Motor neuron (in vitro differentiated cells): ENCODE measurements at regions not wholly inside any gene's neighbourhood (a gene's known extent, or its start where the extent isn't known, plus 50 kb on each side); places are given as distances from the start of the nearest gene placed in this dataset.

Source experiments
- ATAC-seq, 8 experiments: fragments of 200-7000 bp; cut with Tn5 transposase; replicated peaks in 6 of 8; 2 replicates each; pipeline ENCODE4 v1.8.0; 2021; ENCODE audit warnings: mild to moderate bottlenecking in 8 of 8, moderate library complexity in 8 of 8
- H3K27ac ChIP-seq, 2 donors: fragments of 250-450 bp; sonication (Bioruptor Pico); 2 replicates each; pipeline ENCODE4 v1.9.0; 2021; ENCODE audit warnings: antibody characterized with exemption in 2 of 2, mild to moderate bottlenecking in 2 of 2, moderate library complexity in 1 of 2
- H3K4me1 ChIP-seq, 2 donors: fragments of 250-450 bp; sonication (Bioruptor Pico); replicated peaks in 1 of 2; 2 replicates each; pipeline ENCODE4 v1.6.1; 2021; ENCODE audit warnings: antibody characterized with exemption in 2 of 2, mild to moderate bottlenecking in 2 of 2, moderate library complexity in 1 of 2
- H3K4me3 ChIP-seq, 5 donors: fragments of 250-450 bp; sonication (Bioruptor Pico); 2 replicates each; pipeline ENCODE4 v1.9.0; 2021; ENCODE audit warnings: antibody characterized with exemption in 5 of 5, mild to moderate bottlenecking in 5 of 5, moderate library complexity in 4 of 5
- WGBS, 10 experiments: fragments of 450-650 bp; shearing (Covaris generic); methylation state at CpG; one replicate each; pipeline ENCODE4 v1.0.0; 2022; 5-methylcytosine and 5-hydroxymethylcytosine counted together
- in situ Hi-C, 9 experiments: fragments of 400-800 bp; cut with MboI; loops; one replicate each; pipeline ENCODE4 v1.15.0; 2021; ENCODE audit warnings: low sequenced_read_pairs in 9 of 9, low pct_unique_long_range_greater_than_20kb in 2 of 9; ENCODE audit not compliant: unreplicated experiment in 9 of 9

- 44 to 100% (median 85%) methylated on average over 1 to 2 of the region's 2 CpGs; no CpG with 5 or more reads in 2 of the 10 experiments for WGBS, 10 experiments
- no peak for ATAC-seq
- Histone ChIP-seq H3K4me3 (no peak overlapping the region), H3K27ac (no peak overlapping the region), H3K4me1 (no peaks in the 10 kb centered on the region)
- in situ Hi-C loops, result no loop called here
Observed at GRCh38 chr4:174147863-174148262, 135.6 kb downstream of the FBXO8 start.

GRCh38 chr4:174144106-174144505 is 139.4 kb downstream of the FBXO8 start:
- no peaks in the 10 kb centered on the region for H3K4me1 ChIP-seq
- ATAC-seq, result no peak
- H3K4me3 ChIP-seq, result no peak overlapping the region
- in situ Hi-C loops, result no loop called here
- H3K27ac ChIP-seq, result no peak overlapping the region

- WGBS, 10 experiments, result 53 to 100% (median 92%) methylated on average over 1 to 3 of the region's 3 CpGs
- ATAC-seq, result no peak
Observed at GRCh38 chr4:174141876-174142275, 141.6 kb downstream of the FBXO8 start.

DNA sequence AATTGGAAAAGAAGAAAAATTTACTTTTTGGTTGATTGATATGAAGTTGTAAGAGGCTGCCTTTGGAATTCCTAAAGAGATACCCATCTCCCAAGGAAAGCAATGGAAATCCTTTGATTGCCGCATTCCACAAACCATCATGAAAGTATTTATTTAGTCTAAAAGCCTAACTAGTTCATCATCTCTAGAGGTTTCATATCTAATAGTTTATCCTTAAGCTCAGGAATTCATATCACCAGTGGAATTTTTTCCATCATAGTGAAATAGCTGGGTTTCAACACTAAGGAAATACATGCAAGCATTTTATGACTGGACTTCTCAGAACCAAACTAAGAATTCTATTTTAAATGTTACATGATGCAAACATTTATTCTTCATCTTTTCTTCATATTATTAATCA is 144.9 kb downstream of the FBXO8 start:
- 88 to 100% (median 100%) methylated on average over 1 of the region's 1 CpG; no CpG with 5 or more reads in 3 of the 10 experiments for WGBS, 10 experiments
- Histone ChIP-seq H3K4me3 (no peak overlapping the region), H3K4me1 (no peaks in the 10 kb centered on the region), H3K27ac (no peak overlapping the region)
- in situ Hi-C loops, result no loop called here
- no peak for ATAC-seq

More at GRCh38 chr4:174141876-174142275, 141.6 kb downstream of the FBXO8 start:
- in situ Hi-C loops, result no loop called here
- no peaks in the 10 kb centered on the region for H3K4me1 ChIP-seq
- H3K4me3 ChIP-seq, result no peak overlapping the region
- H3K27ac ChIP-seq, result no peak overlapping the region

GRCh38 chr4:174137698-174138097 is 145.8 kb downstream of the FBXO8 start:
- in situ Hi-C loops, result no loop called here
- H3K4me3 ChIP-seq, result no peak overlapping the region
- ATAC-seq, result no peak
- 91 to 100% (median 100%) methylated on average over 1 to 2 of the region's 2 CpGs; no CpG with 5 or more reads in 3 of the 10 experiments for WGBS, 10 experiments
- no peaks in the 10 kb centered on the region for H3K4me1 ChIP-seq
- H3K27ac ChIP-seq, result no peak overlapping the region

DNA sequence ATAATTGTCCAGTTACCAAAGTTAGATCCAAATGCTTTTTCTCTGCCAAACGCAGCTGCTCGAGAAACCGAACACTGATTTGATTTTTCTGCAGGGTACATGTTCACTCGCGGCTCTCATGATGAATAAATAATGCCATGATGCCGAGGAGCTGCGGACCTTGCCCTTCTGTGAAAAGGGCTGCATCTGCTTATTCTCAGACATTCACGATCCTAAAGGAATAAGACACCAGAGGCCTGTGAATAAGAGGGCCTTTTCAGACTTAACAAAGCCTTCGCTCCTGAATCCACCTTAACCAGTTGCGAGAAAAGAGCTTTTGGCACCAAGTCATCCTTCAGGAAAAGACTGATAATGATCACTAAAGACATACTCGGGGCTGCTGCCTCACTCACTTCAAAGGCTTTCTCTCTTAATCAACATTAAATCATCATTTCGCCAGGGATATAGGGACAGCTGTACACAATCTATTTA is 147.5 kb downstream of the FBXO8 start:
- in situ Hi-C loops, result no loop called here
- Histone ChIP-seq H3K4me1 (no peaks in the 10 kb centered on the region), H3K4me3 (peak overlapping the region in 4 of 5 donors; percentile 11 to 33 (median 20)), H3K27ac (no peak overlapping the region)
- ATAC-seq, result peak; percentile 42 to 71 (median 59)
- 0 to 26% (median 7%) methylated on average over 1 to 12 of the region's 12 CpGs for WGBS, 10 experiments

DNA sequence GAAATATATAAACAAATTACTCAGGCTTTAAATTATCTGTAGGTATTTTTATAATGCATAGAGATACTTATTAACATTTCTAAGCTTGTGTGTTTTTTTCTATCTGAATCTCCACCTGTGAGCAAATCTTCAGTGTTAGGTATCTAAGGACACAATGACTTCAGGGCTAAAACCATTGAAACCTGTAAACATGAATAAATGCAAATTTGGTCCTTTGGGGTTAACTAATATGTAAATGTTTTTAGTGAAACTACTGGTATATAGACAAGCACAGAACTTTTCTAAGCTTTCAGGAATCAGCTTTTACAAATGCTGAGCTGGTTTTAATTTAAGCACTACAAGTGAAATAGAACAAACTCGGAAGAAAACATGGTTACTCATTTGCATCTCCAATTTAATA is 147.9 kb downstream of the FBXO8 start:
- in situ Hi-C loops, result no loop called here
- no peaks in the 10 kb centered on the region for H3K4me1 ChIP-seq
- H3K4me3 ChIP-seq, result peak overlapping the region in 4 of 5 donors; percentile 11 to 33 (median 20)
- ATAC-seq, result peak in 2 of 8 experiments; percentile 28 to 41
- 0 to 18% (median 0%) methylated on average over 1 of the region's 1 CpG; no CpG with 5 or more reads in 4 of the 10 experiments for WGBS, 10 experiments
- no peak overlapping the region for H3K27ac ChIP-seq

DNA sequence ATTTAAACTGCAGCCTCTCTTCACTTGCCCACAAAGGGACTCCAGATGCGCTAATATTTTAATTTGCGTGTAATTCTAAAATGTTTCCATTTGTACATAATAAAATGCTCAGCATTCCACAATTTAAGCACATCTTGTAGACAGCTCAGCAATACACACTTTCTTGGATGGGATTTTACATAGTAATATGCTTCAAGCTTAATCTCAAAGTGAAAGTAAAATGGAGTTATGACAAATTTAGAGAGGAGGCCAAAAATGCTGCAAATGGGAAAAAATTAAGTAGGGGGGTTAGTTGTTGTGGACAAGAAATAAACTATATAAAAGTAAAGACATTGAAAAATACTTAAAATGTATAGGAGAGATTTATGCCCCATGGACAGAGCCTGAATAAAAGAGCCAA is 149.1 kb downstream of the FBXO8 start:
- in situ Hi-C loops, result no loop called here
- 0 to 100% (median 92%) methylated on average over 1 to 2 of the region's 2 CpGs; no CpG with 5 or more reads in 1 of the 10 experiments for WGBS, 10 experiments
- H3K4me1 ChIP-seq, result no peaks in the 10 kb centered on the region

DNA sequence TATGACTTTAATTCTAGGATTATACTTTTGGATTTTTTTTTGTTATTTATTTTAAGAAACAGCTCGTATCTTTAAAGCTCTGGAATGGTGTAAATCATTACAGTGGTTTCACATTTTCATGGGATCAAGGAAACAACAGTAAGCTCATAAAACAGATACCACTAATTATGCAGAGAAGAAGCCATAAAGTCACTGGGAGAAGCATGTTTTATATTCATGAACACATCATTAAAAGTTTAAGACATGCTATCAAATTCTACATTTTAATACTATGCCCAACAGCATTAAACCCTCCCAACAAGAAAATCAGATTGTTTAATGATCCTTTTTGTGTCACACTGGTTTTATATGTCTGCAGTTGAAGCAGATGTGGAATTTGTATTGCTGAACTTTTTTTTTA is 149.9 kb downstream of the FBXO8 start:
- 20 to 92% (median 88%) methylated on average over 1 of the region's 1 CpG; no CpG with 5 or more reads in 2 of the 10 experiments for WGBS, 10 experiments
- Histone ChIP-seq H3K4me1 (no peaks in the 10 kb centered on the region), H3K4me3 (no peak overlapping the region), H3K27ac (no peak overlapping the region)
- in situ Hi-C loops, result no loop called here
- ATAC-seq, result no peak

More for the DNA sequence above, 149.1 kb downstream of the FBXO8 start:
- H3K27ac ChIP-seq, result no peak overlapping the region
- no peak overlapping the region for H3K4me3 ChIP-seq
- peak in 1 of 8 experiments; percentile 33 for ATAC-seq

DNA sequence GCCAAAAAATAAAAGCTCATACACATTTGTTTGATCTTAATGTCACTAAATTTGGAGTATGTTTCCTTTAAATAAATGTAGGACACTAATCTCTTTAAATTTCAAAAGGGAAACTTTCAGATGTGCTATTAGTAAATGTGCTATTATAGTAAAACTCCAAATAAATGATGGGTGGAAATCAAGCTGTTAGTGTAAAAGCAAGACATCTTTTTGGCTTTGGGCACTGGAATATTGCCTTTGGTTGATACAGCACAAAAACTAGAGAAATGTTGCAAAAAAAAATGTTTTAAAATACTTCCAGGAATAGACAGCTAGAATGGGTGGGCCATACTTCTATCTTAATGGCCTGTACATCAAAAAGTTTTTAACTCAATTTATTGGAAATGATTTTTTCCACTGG is 151.6 kb downstream of the FBXO8 start:
- no peaks in the 10 kb centered on the region for H3K4me1 ChIP-seq
- no peak overlapping the region for H3K4me3 ChIP-seq
- in situ Hi-C loops, result no loop called here
- no peak for ATAC-seq
- no peak overlapping the region for H3K27ac ChIP-seq

- in situ Hi-C loops, result no loop called here
- ATAC-seq, result no peak
- 29 to 100% (median 87%) methylated on average over 1 of the region's 1 CpG; no CpG with 5 or more reads in 4 of the 10 experiments for WGBS, 10 experiments
Observed at GRCh38 chr4:174122705-174123104, 160.8 kb downstream of the FBXO8 start.

GRCh38 chr4:174120446-174121295 is 162.8 kb downstream of the FBXO8 start:
- Histone ChIP-seq H3K27ac (no peak overlapping the region), H3K4me1 (no peaks in the 10 kb centered on the region), H3K4me3 (peak overlapping the region; percentile 25 to 44 (median 29))
- in situ Hi-C loops, result no loop called here
- 0 to 80% (median 28%) methylated on average over 3 to 20 of the region's 21 CpGs; no CpG with 5 or more reads in 2 of the 10 experiments for WGBS, 10 experiments
- ATAC-seq, result peak; percentile 81 to 96 (median 84)

More at GRCh38 chr4:174122705-174123104, 160.8 kb downstream of the FBXO8 start:
- Histone ChIP-seq H3K4me1 (no peaks in the 10 kb centered on the region), H3K27ac (no peak overlapping the region), H3K4me3 (no peak overlapping the region)

DNA sequence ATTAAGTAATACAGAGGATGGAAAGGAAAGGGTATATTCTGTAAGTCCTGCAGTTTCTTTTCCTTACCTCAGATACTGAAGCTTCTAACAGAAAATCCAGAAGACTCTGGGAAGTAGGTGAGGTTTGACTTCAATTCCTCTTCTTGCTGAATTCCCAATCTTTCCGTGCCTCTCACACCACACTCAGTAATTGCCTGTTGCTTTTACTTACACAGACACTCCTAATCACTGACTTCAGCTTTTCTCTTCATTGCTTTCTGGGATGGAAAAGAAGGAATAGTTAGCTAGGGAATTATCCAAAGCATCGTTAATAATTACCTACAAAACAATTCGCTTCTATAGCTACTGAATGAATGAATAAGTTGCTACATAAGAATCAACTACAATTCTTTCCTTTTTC is 163.6 kb downstream of the FBXO8 start:
- no peak overlapping the region for H3K27ac ChIP-seq
- no peaks in the 10 kb centered on the region for H3K4me1 ChIP-seq
- H3K4me3 ChIP-seq, result peak overlapping the region; percentile 25 to 44 (median 29)
- in situ Hi-C loops, result no loop called here
- no peak for ATAC-seq
- WGBS, 10 experiments, result 0 to 100% (median 11%) methylated on average over 1 to 3 of the region's 3 CpGs; no CpG with 5 or more reads in 1 of the 10 experiments
